Hepatocyte (in vitro differentiated cells): ENCODE measurements at regions not wholly inside any gene's neighbourhood (a gene's known extent, or its start where the extent isn't known, plus 50 kb on each side); places are given as distances from the start of the nearest gene placed in this dataset.

ENCODE experiments used
- DNase-seq: peaks from one replicate; pipeline ENCODE4 v3.0.0-alpha.2; 2016; ENCODE audit warnings: low spot score
- H2AFZ ChIP-seq: fragments of 200-600 bp; sonication (generic); 2 replicates; pipeline ENCODE4 v1.6.0; 2016; ENCODE audit warnings: antibody characterized with exemption, mild to moderate bottlenecking
- H3K27ac ChIP-seq: fragments of 200-600 bp; sonication (generic); 2 replicates; pipeline ENCODE4 v1.5.1; 2016; ENCODE audit warnings: mild to moderate bottlenecking
- H3K27me3 ChIP-seq: fragments of 200-600 bp; sonication (generic); 2 replicates; pipeline ENCODE4 v1.6.1; 2016
- H3K36me3 ChIP-seq: fragments of 200-600 bp; sonication (generic); replicated peaks from 2 replicates; pipeline ENCODE4 v1.5.1; 2016; ENCODE audit warnings: low read depth; ENCODE audit not compliant: insufficient read depth
- H3K4me1 ChIP-seq: fragments of 200-600 bp; sonication (generic); 2 replicates; pipeline ENCODE4 v1.5.1; 2016; ENCODE audit warnings: mild to moderate bottlenecking, moderate library complexity; ENCODE audit not compliant: insufficient read depth
- H3K4me2 ChIP-seq: fragments of 200-600 bp; sonication (generic); 2 replicates; pipeline ENCODE4 v1.6.0; 2016
- H3K4me3 ChIP-seq: fragments of 200-600 bp; sonication (generic); 2 replicates; pipeline ENCODE4 v1.5.1; 2016; ENCODE audit warnings: mild to moderate bottlenecking
- H3K79me2 ChIP-seq: fragments of 200-600 bp; sonication (generic); 2 replicates; pipeline ENCODE4 v1.6.0; 2017; ENCODE audit warnings: mild to moderate bottlenecking
- H3K9me2 ChIP-seq: fragments of 200-600 bp; sonication (generic); replicated peaks from 2 replicates; pipeline ENCODE4 v1.6.0; 2017; ENCODE audit warnings: mild to moderate bottlenecking; ENCODE audit not compliant: insufficient read depth
- H3K9me3 ChIP-seq: fragments of 200-600 bp; sonication (generic); 2 replicates; pipeline ENCODE4 v1.5.1; 2016; ENCODE audit warnings: low read depth, mild to moderate bottlenecking
- H4K20me1 ChIP-seq: fragments of 200-600 bp; sonication (generic); 2 replicates; pipeline ENCODE4 v1.6.0; 2016; ENCODE audit warnings: mild to moderate bottlenecking; ENCODE audit not compliant: insufficient read depth, poor library complexity, severe bottlenecking
- CTCF ChIP-seq: fragments of 200-600 bp; sonication (generic); IDR thresholded peaks from 2 replicates; pipeline ENCODE4 v1.5.1; 2016; ENCODE audit warnings: antibody characterized with exemption, mild to moderate bottlenecking; ENCODE audit not compliant: poor library complexity
- EZH2 ChIP-seq: fragments of 200-600 bp; sonication (generic); IDR thresholded peaks from 2 replicates; pipeline ENCODE4 v1.6.1; 2016; ENCODE audit warnings: antibody characterized with exemption, mild to moderate bottlenecking, borderline replicate concordance
- EZH2phosphoT487 ChIP-seq: fragments of 200-600 bp; sonication (generic); IDR thresholded peaks from one replicate; pipeline ENCODE4 v1.6.1; 2018; ENCODE audit warnings: antibody characterized with exemption, mild to moderate bottlenecking, low read depth, moderate library complexity; ENCODE audit not compliant: unreplicated experiment, severe bottlenecking
- WGBS: methylation state at CpG from one replicate; pipeline ENCODE4 v1.1.6; 2016; ENCODE audit warnings: low lambda C conversion rate; ENCODE audit errors: missing lambda C conversion rate; 5-methylcytosine and 5-hydroxymethylcytosine counted together

GRCh38 chr18:66077066-66077465 lies 326.3 kb downstream of the CDH7 start:
- Histone ChIP-seq H3K9me2 (no peaks in the 10 kb centered on the region), H3K36me3 (no peaks in the 10 kb centered on the region), H3K4me2 (no peak overlapping the region), H2AFZ (no peak overlapping the region), H3K9me3 (no peaks in the 10 kb centered on the region), H3K4me1 (no peaks in the 10 kb centered on the region), H3K4me3 (no peak overlapping the region), H4K20me1 (no peaks in the 10 kb centered on the region), H3K27me3 (no peaks in the 10 kb centered on the region), H3K27ac (no peak overlapping the region), H3K79me2 (no peaks in the 10 kb centered on the region)
- no peak for TF ChIP-seq EZH2phosphoT487
- TF ChIP-seq CTCF = no peak
- TF ChIP-seq EZH2 = no peak
- DNase-seq = no peak
- WGBS = 82% methylated on average over 3 of the region's 3 CpGs

- TF ChIP-seq EZH2phosphoT487 (no peak), CTCF (no peak), EZH2 (no peak)
- H4K20me1 ChIP-seq = no peaks in the 10 kb centered on the region
- H2AFZ ChIP-seq = no peak overlapping the region
- no peaks in the 10 kb centered on the region for H3K9me3 ChIP-seq
- H3K4me2 ChIP-seq = no peak overlapping the region
- 92% methylated on average over 2 of the region's 2 CpGs for WGBS
- DNase-seq = no peak
- H3K4me3 ChIP-seq = no peak overlapping the region
- no peaks in the 10 kb centered on the region for H3K36me3 ChIP-seq
- H3K4me1 ChIP-seq = no peaks in the 10 kb centered on the region
- no peak overlapping the region for H3K27ac ChIP-seq
- H3K79me2 ChIP-seq = no peaks in the 10 kb centered on the region
- no peaks in the 10 kb centered on the region for H3K9me2 ChIP-seq
- no peaks in the 10 kb centered on the region for H3K27me3 ChIP-seq
Observed at GRCh38 chr18:66066191-66066590, 315.4 kb downstream of the CDH7 start.

- H3K4me2 ChIP-seq = no peak overlapping the region
- WGBS = 62% methylated on average over 1 of the region's 1 CpG
- no peaks in the 10 kb centered on the region for H4K20me1 ChIP-seq
- no peaks in the 10 kb centered on the region for H3K9me2 ChIP-seq
- H3K27me3 ChIP-seq = no peaks in the 10 kb centered on the region
- no peaks in the 10 kb centered on the region for H3K36me3 ChIP-seq
- H3K4me3 ChIP-seq = no peak overlapping the region
- H3K27ac ChIP-seq = no peak overlapping the region
- no peak for DNase-seq
- H2AFZ ChIP-seq = no peak overlapping the region
- H3K79me2 ChIP-seq = no peaks in the 10 kb centered on the region
- H3K9me3 ChIP-seq = no peaks in the 10 kb centered on the region
- peaks cover 3% of the 10 kb centered on the region for H3K4me1 ChIP-seq
- TF ChIP-seq EZH2phosphoT487 (no peak), EZH2 (no peak), CTCF (no peak)
Observed at GRCh38 chr18:66048406-66048805, 297.6 kb downstream of the CDH7 start.

- TF ChIP-seq EZH2phosphoT487 = no peak
- peak; percentile 29 for TF ChIP-seq CTCF
- H3K79me2 ChIP-seq = no peaks in the 10 kb centered on the region
- H3K9me2 ChIP-seq = no peaks in the 10 kb centered on the region
- peaks cover 3% of the 10 kb centered on the region for H3K4me1 ChIP-seq
- DNase-seq = peak; percentile 34
- peak overlapping the region; percentile 5 for H3K4me2 ChIP-seq
- no peaks in the 10 kb centered on the region for H4K20me1 ChIP-seq
- no peak overlapping the region for H3K4me3 ChIP-seq
- no peaks in the 10 kb centered on the region for H3K27me3 ChIP-seq
- H2AFZ ChIP-seq = peak overlapping the region; percentile 41
- H3K27ac ChIP-seq = no peak overlapping the region
- H3K36me3 ChIP-seq = no peaks in the 10 kb centered on the region
- no peaks in the 10 kb centered on the region for H3K9me3 ChIP-seq
- WGBS = 33% methylated on average over 2 of the region's 2 CpGs
Observed at GRCh38 chr18:66046032-66046602, 295.3 kb downstream of the CDH7 start.
